ENCODE measurements at regions not wholly inside any gene's neighbourhood (a gene's known extent, or its start where the extent isn't known, plus 50 kb on each side); places are given as distances from the start of the nearest gene placed in this dataset.

- TF ChIP-seq CTCF (IDR thresholded peaks at IDR 0.05) = no peak
- TF ChIP-seq POLR2A (IDR thresholded peaks at IDR 0.05) = no peak
These were observed 123.6 kb upstream of the CRHR1 start for GRCh38 chr17:45660474-45660873.

Data from testis (tissue), 2 donors.